Endothelial cell (in vitro differentiated cells): ENCODE measurements at regions not wholly inside any gene's neighbourhood (a gene's known extent, or its start where the extent isn't known, plus 50 kb on each side); places are given as distances from the start of the nearest gene placed in this dataset.

ENCODE experiments used
- DNase-seq: peaks from one replicate; pipeline ENCODE4 v3.0.0; 2021; ENCODE audit warnings: low spot score
- H3K27ac Mint-ChIP-seq: one replicate; pipeline ENCODE4 v1.8.0; 2021; ENCODE audit warnings: mixed read lengths, inconsistent platforms; ENCODE audit not compliant: unreplicated experiment
- H3K27me3 Mint-ChIP-seq: one replicate; pipeline ENCODE4 v1.8.0; 2021; ENCODE audit warnings: mild to moderate bottlenecking, moderate library complexity, mixed read lengths, inconsistent platforms; ENCODE audit not compliant: unreplicated experiment
- H3K36me3 Mint-ChIP-seq: one replicate; pipeline ENCODE4 v1.8.0; 2021; ENCODE audit warnings: mild to moderate bottlenecking, low read depth, mixed read lengths, inconsistent platforms; ENCODE audit not compliant: unreplicated experiment
- H3K4me1 Mint-ChIP-seq: one replicate; pipeline ENCODE4 v1.8.0; 2021; ENCODE audit warnings: mild to moderate bottlenecking, mixed read lengths, inconsistent platforms; ENCODE audit not compliant: unreplicated experiment
- H3K4me3 Mint-ChIP-seq: one replicate; pipeline ENCODE4 v1.8.0; 2021; ENCODE audit warnings: mild to moderate bottlenecking, mixed read lengths, inconsistent platforms; ENCODE audit not compliant: unreplicated experiment
- H3K9me3 Mint-ChIP-seq: one replicate; pipeline ENCODE4 v1.8.0; 2021; ENCODE audit warnings: mixed read lengths, inconsistent platforms; ENCODE audit not compliant: unreplicated experiment
- TF ChIP-seq, protein P1 (sequence below): fragments of 200-600 bp; sonication (generic); IDR thresholded peaks from one replicate; pipeline ENCODE4 v1.5.0; 2021; ENCODE audit warnings: antibody characterized with exemption; ENCODE audit not compliant: unreplicated experiment

- no peaks in the 10 kb centered on the region for H3K4me1 Mint-ChIP-seq
- no peaks in the 10 kb centered on the region for H3K27me3 Mint-ChIP-seq
- H3K4me3 Mint-ChIP-seq: no peak overlapping the region
- no peak for DNase-seq
- H3K36me3 Mint-ChIP-seq: no peaks in the 10 kb centered on the region
- H3K27ac Mint-ChIP-seq: no peak overlapping the region
- no peaks in the 10 kb centered on the region for H3K9me3 Mint-ChIP-seq
- TF ChIP-seq, protein P1, sequence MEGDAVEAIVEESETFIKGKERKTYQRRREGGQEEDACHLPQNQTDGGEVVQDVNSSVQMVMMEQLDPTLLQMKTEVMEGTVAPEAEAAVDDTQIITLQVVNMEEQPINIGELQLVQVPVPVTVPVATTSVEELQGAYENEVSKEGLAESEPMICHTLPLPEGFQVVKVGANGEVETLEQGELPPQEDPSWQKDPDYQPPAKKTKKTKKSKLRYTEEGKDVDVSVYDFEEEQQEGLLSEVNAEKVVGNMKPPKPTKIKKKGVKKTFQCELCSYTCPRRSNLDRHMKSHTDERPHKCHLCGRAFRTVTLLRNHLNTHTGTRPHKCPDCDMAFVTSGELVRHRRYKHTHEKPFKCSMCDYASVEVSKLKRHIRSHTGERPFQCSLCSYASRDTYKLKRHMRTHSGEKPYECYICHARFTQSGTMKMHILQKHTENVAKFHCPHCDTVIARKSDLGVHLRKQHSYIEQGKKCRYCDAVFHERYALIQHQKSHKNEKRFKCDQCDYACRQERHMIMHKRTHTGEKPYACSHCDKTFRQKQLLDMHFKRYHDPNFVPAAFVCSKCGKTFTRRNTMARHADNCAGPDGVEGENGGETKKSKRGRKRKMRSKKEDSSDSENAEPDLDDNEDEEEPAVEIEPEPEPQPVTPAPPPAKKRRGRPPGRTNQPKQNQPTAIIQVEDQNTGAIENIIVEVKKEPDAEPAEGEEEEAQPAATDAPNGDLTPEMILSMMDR: no peak
Measured at GRCh38 chr12:18145924-18146323, 55.9 kb upstream of the RERGL start.

DNA sequence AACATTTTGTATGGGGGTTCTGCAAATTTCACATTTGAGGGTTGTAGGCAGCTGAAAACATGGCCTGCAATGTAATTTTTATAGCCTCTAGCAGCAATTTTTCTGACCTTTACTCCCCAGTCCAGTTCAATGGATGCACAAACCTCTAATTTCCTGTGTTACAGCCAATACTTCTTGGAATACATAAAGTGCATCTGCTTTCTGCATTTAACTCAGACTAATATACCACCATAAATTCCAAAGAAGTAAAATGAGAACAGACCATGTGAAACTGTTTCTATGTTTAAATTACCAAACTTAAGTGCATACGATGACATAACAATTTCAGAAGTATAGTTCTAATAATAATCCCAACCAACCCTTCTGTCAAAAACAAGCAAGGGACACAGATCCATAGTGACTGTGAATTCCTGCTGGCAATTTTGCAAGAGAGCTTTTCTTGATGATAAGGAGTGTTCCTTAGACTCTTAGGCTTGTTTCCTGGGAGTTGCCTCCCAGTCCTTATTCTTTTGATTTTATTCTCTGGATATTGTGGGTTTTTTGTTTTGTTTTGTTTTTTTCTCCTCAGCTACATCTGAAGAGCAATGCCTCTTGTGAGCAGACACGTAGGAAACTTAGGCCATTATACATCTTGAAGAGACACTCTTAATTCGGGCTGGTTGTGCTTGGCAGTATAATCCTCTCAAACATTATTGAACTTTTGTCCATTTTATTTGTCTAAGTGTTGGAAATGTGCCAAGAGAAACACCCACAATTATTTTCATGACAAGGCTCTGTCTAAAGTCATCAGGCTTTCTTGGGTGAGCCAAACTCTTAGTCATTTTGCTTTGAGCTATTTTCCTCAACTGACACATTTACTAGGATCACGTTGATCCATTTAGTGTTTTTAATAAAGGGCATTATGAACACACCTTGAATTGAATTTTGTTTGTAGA lies 51.3 kb upstream of the RERGL start:
- Mint-ChIP-seq H3K36me3 (no peaks in the 10 kb centered on the region), H3K27me3 (no peaks in the 10 kb centered on the region), H3K27ac (no peak overlapping the region), H3K4me3 (no peak overlapping the region), H3K9me3 (no peaks in the 10 kb centered on the region), H3K4me1 (no peaks in the 10 kb centered on the region)
- TF ChIP-seq, protein P1: no peak
- DNase-seq: no peak

DNA sequence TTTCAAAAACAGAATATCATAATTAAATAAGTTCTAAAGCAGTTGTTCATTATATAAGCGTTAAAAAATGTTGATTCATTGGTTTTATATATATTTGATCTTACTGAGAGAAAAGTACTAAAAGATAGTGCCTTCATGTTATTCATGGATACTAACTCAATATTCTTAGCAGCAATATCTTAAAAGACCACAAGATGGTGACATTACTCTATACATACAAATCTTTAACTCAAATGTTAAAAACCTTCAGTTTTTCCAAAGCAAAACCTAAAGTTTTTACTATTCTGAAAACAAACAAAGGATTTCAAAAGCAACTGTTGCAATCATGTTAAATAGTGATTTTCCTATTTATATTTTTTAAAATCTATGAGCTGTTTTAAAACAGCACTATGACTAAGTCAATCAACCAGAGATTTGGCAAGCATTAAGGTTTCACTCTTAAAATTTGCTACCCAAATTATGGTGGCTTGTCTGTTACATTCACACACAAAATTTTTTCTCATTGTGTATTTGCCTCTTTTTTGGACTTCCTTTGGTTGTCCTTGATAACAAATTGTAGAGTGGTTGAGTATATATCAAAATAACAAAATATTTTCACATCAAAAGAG lies 50.1 kb upstream of the RERGL start:
- Mint-ChIP-seq H3K9me3 (no peaks in the 10 kb centered on the region), H3K27ac (no peak overlapping the region), H3K4me1 (no peaks in the 10 kb centered on the region), H3K36me3 (no peaks in the 10 kb centered on the region), H3K27me3 (no peaks in the 10 kb centered on the region), H3K4me3 (no peak overlapping the region)
- TF ChIP-seq, protein P1: peak; percentile 62
- no peak for DNase-seq
